Liver (tissue), 7 donors: ENCODE measurements at regions not wholly inside any gene's neighbourhood (a gene's known extent, or its start where the extent isn't known, plus 50 kb on each side); places are given as distances from the start of the nearest gene placed in this dataset.

Source experiments
- DNase-seq: peaks from one replicate; pipeline ENCODE4 v3.0.0-alpha.2; 2017; ENCODE audit warnings: low spot score
- H3K27ac ChIP-seq, 2 donors: one replicate each; pipeline ENCODE4 v1.7.0; 2013; ENCODE audit warnings: inconsistent platforms in 2 of 2, low read length in 2 of 2, control low read depth in 1 of 2, low read depth in 1 of 2, mild to moderate bottlenecking in 1 of 2
- H3K27me3 ChIP-seq, 4 donors: one replicate each; pipeline versions ENCODE4 v1.6.1 to v1.7.0; 2013; ENCODE audit warnings: low read length in 3 of 4, inconsistent platforms in 1 of 4, mild to moderate bottlenecking in 1 of 4, moderate library complexity in 1 of 4; ENCODE audit not compliant: control insufficient read depth in 4 of 4, insufficient read depth in 4 of 4
- H3K36me3 ChIP-seq, 4 donors: one replicate each; pipeline versions ENCODE4 v1.6.1 to v1.7.0; 2013; ENCODE audit warnings: low read length in 3 of 4, mild to moderate bottlenecking in 3 of 4, low read depth in 1 of 4, moderate library complexity in 1 of 4; ENCODE audit not compliant: control insufficient read depth in 4 of 4, insufficient read depth in 3 of 4
- H3K4me1 ChIP-seq, 4 donors: one replicate each; pipeline versions ENCODE4 v1.6.1 to v1.7.0; 2013; ENCODE audit warnings: low read length in 3 of 4, mild to moderate bottlenecking in 3 of 4, moderate library complexity in 1 of 4; ENCODE audit not compliant: control insufficient read depth in 4 of 4, insufficient read depth in 4 of 4
- H3K4me3 ChIP-seq, 3 donors: one replicate each; pipeline versions ENCODE4 v1.6.1 to v1.7.0; 2013; ENCODE audit warnings: low read length in 3 of 3, control low read depth in 1 of 3, low read depth in 1 of 3, mild to moderate bottlenecking in 1 of 3
- H3K9ac ChIP-seq, 2 donors: one replicate each; pipeline ENCODE4 v1.7.0; 2013; ENCODE audit warnings: low read length in 2 of 2, mild to moderate bottlenecking in 2 of 2, moderate library complexity in 2 of 2, control low read depth in 1 of 2, low read depth in 1 of 2
- H3K9me3 ChIP-seq, 4 donors: one replicate each; pipeline versions ENCODE4 v1.6.1 to v1.7.0; 2013; ENCODE audit warnings: low read length in 3 of 4; ENCODE audit not compliant: control insufficient read depth in 4 of 4
- EGR1 ChIP-seq, 2 donors: IDR thresholded peaks; 2 replicates each; pipeline ENCODE4 v1.6.1; 2016 to 2018; ENCODE audit warnings: antibody characterized with exemption in 2 of 2, low read depth in 2 of 2
- FOXA1 ChIP-seq: IDR thresholded peaks from 2 replicates; pipeline ENCODE4 v1.6.1; 2016; ENCODE audit warnings: antibody characterized with exemption
- GABPA ChIP-seq, 2 donors: IDR thresholded peaks in 1 of 2; conservative IDR thresholded peaks in 1 of 2; 2 replicates each; pipeline ENCODE4 v1.6.1; 2016; ENCODE audit warnings: antibody characterized with exemption in 2 of 2, mild to moderate bottlenecking in 1 of 2, moderate library complexity in 1 of 2
- HNF4G ChIP-seq: IDR thresholded peaks from 2 replicates; pipeline ENCODE4 v1.6.1; 2016; ENCODE audit warnings: antibody characterized with exemption
- JUND ChIP-seq, 2 donors: IDR thresholded peaks; 2 replicates each; pipeline ENCODE4 v1.6.1; 2016; ENCODE audit warnings: antibody characterized with exemption in 2 of 2
- MAX ChIP-seq: IDR thresholded peaks from 2 replicates; pipeline ENCODE4 v1.6.1; 2016; ENCODE audit warnings: antibody characterized with exemption
- NR2F2 ChIP-seq: IDR thresholded peaks from 2 replicates; pipeline ENCODE4 v1.6.1; 2016; ENCODE audit warnings: antibody characterized with exemption
- REST ChIP-seq: IDR thresholded peaks from 2 replicates; pipeline ENCODE4 v1.6.1; 2016; ENCODE audit warnings: antibody characterized with exemption, mild to moderate bottlenecking
- RXRA ChIP-seq, 2 donors: IDR thresholded peaks; 2 replicates each; pipeline ENCODE4 v1.6.1; 2017 to 2018; ENCODE audit warnings: antibody characterized with exemption in 2 of 2, mild to moderate bottlenecking in 1 of 2
- SP1 ChIP-seq: IDR thresholded peaks from 2 replicates; pipeline ENCODE4 v1.6.1; 2018; ENCODE audit warnings: antibody characterized with exemption, mild to moderate bottlenecking
- TAF1 ChIP-seq: conservative IDR thresholded peaks from 2 replicates; pipeline ENCODE4 v1.6.1; 2016; ENCODE audit warnings: antibody characterized with exemption, mild to moderate bottlenecking
- YY1 ChIP-seq: IDR thresholded peaks from 2 replicates; pipeline ENCODE4 v1.6.1; 2016; ENCODE audit warnings: antibody characterized with exemption, mild to moderate bottlenecking
- WGBS: extraction: QIAGEN DNeasy Blood & Tissue Kit; methylation state at CpG from one replicate; pipeline ENCODE4 v1.1.7; 2013; 5-methylcytosine and 5-hydroxymethylcytosine counted together
- donor health status: healthy.
- donor health status: healthy.
- donor health status: healthy.
- donor health status: healthy.

- TF ChIP-seq REST = no peak
- TF ChIP-seq JUND (IDR thresholded peaks at IDR 0.05) = no peak
- no peak for TF ChIP-seq HNF4G
- no peak for TF ChIP-seq SP1
- TF ChIP-seq NR2F2 = no peak
- TF ChIP-seq GABPA (IDR thresholded peaks at IDR 0.05 in 1 of 2, conservative IDR thresholded peaks at IDR 0.05 in 1 of 2) = no peak
- TF ChIP-seq TAF1 = no peak
- TF ChIP-seq FOXA1 = no peak
- no peak for TF ChIP-seq YY1
Observed at GRCh38 chr1:208684192-208684591, 440.0 kb upstream of the PLXNA2 start.

GRCh38 chr1:208686592-208686991, 442.4 kb upstream of the PLXNA2 start:
- H3K9me3 ChIP-seq = no peaks in the 10 kb centered on the region
- no peaks in the 10 kb centered on the region for H3K36me3 ChIP-seq
- no peak for DNase-seq
- H3K4me3 ChIP-seq = no peak overlapping the region
- H3K9ac ChIP-seq = no peak overlapping the region
- no peak for TF ChIP-seq MAX
- no peak for TF ChIP-seq RXRA (IDR thresholded peaks at IDR 0.05)
- TF ChIP-seq SP1 = no peak
- no peaks in the 10 kb centered on the region for H3K4me1 ChIP-seq
- no peak overlapping the region for H3K27ac ChIP-seq
- H3K27me3 ChIP-seq = no peaks in the 10 kb centered on the region
- 88% methylated on average over 2 of the region's 2 CpGs for WGBS

More at GRCh38 chr1:208684192-208684591, 440.0 kb upstream of the PLXNA2 start:
- Histone ChIP-seq H3K27me3 (no peaks in the 10 kb centered on the region), H3K27ac (no peak overlapping the region), H3K4me1 (no peaks in the 10 kb centered on the region), H3K9me3 (no peaks in the 10 kb centered on the region), H3K4me3 (no peak overlapping the region), H3K9ac (no peak overlapping the region), H3K36me3 (no peaks in the 10 kb centered on the region)
- no peak for DNase-seq
- WGBS = 98% methylated on average over 2 of the region's 2 CpGs

GRCh38 chr1:208688656-208689315, 444.6 kb upstream of the PLXNA2 start:
- Histone ChIP-seq H3K9ac (no peak overlapping the region), H3K9me3 (peaks cover 0 to 6% (median 0%) of the 10 kb centered on the region in 4 donors), H3K27ac (no peak overlapping the region), H3K27me3 (no peaks in the 10 kb centered on the region), H3K4me3 (no peak overlapping the region), H3K36me3 (no peaks in the 10 kb centered on the region), H3K4me1 (no peaks in the 10 kb centered on the region)
- TF ChIP-seq SP1 (no peak), EGR1 (IDR thresholded peaks at IDR 0.05; ENCODE audit: low read depth in 2 of 2) (no peak), RXRA (IDR thresholded peaks at IDR 0.05) (no peak), MAX (no peak), HNF4G (no peak), YY1 (no peak)
- 92% methylated on average over 2 of the region's 2 CpGs for WGBS
- no peak for DNase-seq
